Coronary artery (tissue), 2 donors: ENCODE measurements at regions not wholly inside any gene's neighbourhood (a gene's known extent, or its start where the extent isn't known, plus 50 kb on each side); places are given as distances from the start of the nearest gene placed in this dataset.

Experiments
- DNase-seq: peaks from one replicate; pipeline ENCODE4 v3.0.0-alpha.2; 2017; ENCODE audit warnings: low spot score
- H3K27ac ChIP-seq, 2 donors: fragments of 200-600 bp; sonication (generic); one replicate each; pipeline ENCODE4 v1.5.1; 2016 to 2019
- H3K4me3 ChIP-seq: fragments of 200-600 bp; sonication (generic); 2 replicates; pipeline ENCODE4 v1.5.1; 2016; ENCODE audit warnings: mild to moderate bottlenecking, moderate library complexity
- TF ChIP-seq, protein P1 (sequence below): fragments of 200-600 bp; sonication (generic); IDR thresholded peaks from one replicate; pipeline ENCODE4 v1.5.1; 2019; ENCODE audit warnings: antibody characterized with exemption

DNA sequence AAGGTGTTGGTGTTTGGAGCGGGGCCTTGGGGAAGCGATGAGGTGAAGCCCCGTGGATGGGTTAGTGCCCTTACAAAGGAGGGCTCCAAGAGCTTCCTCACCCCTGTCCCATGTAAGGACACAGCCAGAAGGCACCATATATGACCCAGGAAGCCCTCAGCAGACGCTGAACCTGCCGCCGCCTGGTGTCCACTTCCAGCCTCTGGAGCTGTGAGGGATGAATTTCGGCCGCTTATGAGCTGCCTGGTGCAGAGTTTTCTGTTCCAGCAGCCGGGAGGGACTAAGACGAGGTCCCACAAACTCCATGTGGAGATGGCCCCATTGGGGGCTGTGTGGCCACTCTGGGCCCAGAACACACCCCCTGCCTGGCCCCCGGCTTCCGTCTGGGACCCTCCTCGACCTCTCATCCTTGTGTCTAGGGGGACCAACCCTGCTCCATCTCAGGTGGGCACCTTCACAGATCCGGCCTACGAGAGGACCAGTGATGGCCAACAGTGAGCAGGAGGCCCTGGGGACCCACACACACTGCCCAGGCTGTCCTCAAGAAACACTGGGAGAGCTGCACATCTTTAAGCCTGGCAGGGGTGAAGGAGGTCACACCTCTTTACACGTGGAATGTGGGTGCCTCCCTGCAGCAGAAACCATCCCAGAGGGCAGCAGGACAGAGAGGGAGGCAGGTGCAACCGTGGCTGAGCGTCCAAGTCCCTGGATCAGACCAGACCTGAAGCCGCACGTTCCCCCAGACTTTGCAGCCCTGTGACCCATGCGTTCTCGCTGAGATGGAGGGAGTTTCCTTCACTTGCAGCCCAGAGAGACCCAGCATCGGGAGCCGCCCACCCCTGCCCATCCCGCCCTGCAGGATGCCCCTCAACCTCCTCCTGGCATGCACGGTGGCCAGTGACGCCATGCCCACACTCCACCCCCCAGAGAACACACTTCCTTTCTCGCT is 96.1 kb downstream of the PDGFA start:
- no peak overlapping the region for H3K4me3 ChIP-seq
- H3K27ac ChIP-seq: no peak overlapping the region
- TF ChIP-seq, protein P1, sequence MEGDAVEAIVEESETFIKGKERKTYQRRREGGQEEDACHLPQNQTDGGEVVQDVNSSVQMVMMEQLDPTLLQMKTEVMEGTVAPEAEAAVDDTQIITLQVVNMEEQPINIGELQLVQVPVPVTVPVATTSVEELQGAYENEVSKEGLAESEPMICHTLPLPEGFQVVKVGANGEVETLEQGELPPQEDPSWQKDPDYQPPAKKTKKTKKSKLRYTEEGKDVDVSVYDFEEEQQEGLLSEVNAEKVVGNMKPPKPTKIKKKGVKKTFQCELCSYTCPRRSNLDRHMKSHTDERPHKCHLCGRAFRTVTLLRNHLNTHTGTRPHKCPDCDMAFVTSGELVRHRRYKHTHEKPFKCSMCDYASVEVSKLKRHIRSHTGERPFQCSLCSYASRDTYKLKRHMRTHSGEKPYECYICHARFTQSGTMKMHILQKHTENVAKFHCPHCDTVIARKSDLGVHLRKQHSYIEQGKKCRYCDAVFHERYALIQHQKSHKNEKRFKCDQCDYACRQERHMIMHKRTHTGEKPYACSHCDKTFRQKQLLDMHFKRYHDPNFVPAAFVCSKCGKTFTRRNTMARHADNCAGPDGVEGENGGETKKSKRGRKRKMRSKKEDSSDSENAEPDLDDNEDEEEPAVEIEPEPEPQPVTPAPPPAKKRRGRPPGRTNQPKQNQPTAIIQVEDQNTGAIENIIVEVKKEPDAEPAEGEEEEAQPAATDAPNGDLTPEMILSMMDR: no peak
- no peak for DNase-seq

DNA sequence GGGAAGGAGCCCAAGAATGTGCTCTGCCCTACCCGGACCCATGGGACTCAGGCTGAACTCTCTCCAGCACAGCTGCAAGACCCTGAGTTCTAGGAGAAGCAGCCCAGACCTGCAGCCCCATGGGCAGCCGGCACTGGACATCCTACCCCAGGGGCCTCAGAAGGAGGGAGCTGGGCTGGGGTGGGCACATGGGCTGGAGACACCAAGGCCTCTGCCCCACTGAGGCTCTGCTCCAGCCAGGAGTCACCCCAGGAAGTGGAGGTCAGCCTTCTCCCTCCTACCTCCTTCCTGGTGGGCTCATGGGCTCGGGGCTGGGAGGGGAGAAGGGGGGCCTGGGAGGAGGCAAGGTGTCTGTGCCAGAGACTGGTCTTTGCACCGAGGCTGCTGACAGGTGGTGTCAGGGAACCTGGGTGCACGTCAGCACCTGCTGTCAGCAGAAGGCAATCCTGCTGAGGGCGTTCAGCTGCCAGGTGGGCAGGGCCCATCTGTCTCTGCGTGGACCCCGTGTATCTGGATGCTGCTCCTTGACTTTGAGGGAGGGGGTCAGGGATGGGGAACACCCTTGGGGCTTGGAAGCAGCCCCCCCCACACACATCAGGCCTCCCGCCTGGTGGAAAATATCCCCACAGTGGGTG is 95.2 kb downstream of the PDGFA start:
- Histone ChIP-seq H3K4me3 (peak overlapping the region; percentile 10), H3K27ac (peak overlapping the region in 1 of 2 donors; percentile 64)
- TF ChIP-seq, protein P1: no peak
- no peak for DNase-seq

DNA sequence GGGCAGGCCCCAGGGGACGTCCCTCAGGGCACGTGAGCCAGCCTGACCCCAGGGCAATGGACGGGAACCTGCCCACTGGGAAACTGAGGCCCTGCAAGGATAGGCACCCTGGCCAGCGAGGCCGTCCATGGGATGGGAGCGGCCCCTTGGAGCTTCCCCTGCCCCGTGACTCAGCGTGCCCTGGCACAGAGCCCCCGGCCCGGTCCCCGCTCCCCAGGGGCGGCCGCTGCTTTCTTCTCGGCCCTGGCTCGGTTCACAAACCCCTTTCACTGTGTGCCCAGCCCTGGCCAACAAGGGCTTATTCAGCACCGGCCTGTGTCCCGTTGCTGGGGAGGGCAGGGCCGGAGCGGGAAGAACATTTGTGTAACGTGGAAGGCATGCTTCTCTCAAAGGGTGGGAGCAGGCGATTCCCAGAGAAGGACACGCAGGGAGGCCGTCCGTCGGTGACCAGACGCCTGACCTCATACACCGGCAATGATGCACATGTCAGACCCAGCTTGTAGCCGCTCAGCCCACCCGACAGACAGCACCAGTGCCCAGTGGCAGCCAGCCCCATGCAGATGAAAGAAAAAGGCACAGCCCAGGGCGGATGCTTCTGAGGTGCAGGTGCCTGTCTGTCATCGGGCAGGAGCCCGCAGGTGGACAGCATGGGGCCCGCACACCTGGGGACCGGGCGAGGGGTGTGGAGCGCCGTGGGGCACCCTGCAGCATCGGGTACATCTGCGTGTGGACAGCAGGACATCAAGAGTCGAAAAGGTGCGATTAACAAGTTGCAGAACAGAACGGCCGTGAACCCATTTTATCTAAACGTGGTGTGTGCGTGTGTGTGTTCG is 94.5 kb downstream of the PDGFA start:
- DNase-seq: peak; percentile 85
- Histone ChIP-seq H3K4me3 (peak overlapping the region; percentile 40), H3K27ac (peak overlapping the region in 1 of 2 donors; percentile 64)
- TF ChIP-seq, protein P1: no peak

DNA sequence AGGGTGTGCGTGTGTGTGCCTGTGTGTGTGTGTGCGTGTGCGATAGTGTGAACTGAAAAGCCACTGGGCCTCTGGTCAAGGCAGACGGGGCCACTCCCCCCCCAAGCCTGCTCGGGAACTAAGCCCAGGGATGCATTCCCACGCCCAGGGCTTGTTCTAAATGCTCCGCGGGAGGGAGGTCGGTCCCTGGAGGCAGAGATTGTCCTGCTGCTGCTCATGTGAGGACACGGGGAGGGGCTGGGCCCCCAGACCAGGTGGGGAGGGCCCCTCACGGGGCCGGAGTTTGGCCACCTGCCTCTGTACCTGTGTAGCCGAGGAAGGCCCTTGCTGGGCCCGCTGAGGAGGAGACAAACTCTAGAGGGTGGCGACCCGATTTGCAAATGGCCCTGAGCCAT is 93.9 kb downstream of the PDGFA start:
- peak overlapping the region; percentile 40 for H3K4me3 ChIP-seq
- TF ChIP-seq, protein P1: no peak
- no peak for DNase-seq
- H3K27ac ChIP-seq: peak overlapping the region in 1 of 2 donors; percentile 64

DNA sequence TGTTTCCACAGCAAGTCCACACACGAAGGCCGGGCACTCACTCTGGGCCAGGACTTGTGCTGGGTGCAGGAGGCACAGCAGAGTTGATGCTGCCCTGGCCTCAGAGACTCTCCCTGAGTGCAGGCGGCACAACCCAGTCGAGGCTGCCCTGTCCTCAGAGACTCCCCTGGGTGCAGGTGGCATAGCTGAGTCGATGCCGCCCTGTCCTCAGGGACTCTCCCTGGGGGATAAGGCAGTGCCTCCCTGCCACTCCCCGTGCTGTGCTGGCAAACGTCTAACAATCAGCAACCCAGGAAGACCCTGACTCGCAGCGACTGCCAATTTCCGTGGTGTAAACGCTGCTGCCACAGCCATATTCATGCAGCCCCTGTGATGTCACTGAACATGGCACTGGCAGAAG is 93.1 kb downstream of the PDGFA start:
- no peak overlapping the region for H3K27ac ChIP-seq
- no peak overlapping the region for H3K4me3 ChIP-seq
- TF ChIP-seq, protein P1: no peak
- no peak for DNase-seq

DNA sequence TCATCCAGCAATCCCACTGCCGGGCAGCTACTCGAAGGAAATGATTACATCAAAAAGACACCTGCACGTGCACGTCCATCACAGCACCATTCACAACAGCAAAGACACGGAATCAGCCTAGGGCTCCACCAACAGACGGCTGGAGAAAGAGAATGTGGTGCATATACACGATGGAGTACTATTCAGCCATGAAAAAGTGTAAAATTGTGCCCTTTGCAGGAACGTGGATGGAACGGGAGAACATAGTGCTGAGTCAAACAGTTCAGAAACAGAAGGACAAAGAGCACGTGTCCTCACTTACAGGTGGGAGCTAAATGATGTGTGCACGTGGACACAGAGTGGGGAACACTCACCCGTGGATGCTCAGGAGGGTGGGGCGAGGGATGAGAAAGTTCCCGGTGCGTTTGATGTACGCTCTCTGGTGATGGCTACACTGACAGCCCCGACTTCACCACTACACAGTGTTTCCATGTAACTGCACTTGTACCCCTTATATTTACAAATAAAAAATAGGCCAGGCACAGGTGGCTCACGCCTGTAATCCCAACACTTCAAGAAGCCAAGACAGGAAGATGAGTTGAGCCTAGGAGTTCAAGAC is 92.0 kb downstream of the PDGFA start:
- DNase-seq: no peak
- TF ChIP-seq, protein P1: no peak
- Histone ChIP-seq H3K4me3 (no peak overlapping the region), H3K27ac (no peak overlapping the region)
